ENCODE measurements at regions not wholly inside any gene's neighbourhood (a gene's known extent, or its start where the extent isn't known, plus 50 kb on each side); places are given as distances from the start of the nearest gene placed in this dataset.

DNA sequence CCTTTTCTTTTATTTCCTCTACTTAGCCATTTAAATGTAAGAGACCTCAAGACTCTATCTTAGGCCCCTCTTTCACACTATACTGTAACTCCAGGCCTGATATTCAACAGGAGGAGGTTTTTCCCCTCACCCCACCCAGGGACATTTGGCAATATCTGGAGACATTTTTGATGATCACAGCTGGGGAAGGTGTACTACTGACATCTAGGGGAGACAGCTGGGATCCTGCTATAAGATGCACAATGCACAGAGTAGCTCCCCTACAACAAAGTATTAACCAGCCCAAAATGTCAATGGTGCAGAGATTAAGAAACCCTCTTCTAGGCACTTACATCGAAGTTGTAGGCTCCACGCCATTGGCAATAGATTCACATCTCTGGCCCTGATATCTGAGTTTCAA is 517.5 kb upstream of the UBE2E2 start:
- TF ChIP-seq, protein P1, sequence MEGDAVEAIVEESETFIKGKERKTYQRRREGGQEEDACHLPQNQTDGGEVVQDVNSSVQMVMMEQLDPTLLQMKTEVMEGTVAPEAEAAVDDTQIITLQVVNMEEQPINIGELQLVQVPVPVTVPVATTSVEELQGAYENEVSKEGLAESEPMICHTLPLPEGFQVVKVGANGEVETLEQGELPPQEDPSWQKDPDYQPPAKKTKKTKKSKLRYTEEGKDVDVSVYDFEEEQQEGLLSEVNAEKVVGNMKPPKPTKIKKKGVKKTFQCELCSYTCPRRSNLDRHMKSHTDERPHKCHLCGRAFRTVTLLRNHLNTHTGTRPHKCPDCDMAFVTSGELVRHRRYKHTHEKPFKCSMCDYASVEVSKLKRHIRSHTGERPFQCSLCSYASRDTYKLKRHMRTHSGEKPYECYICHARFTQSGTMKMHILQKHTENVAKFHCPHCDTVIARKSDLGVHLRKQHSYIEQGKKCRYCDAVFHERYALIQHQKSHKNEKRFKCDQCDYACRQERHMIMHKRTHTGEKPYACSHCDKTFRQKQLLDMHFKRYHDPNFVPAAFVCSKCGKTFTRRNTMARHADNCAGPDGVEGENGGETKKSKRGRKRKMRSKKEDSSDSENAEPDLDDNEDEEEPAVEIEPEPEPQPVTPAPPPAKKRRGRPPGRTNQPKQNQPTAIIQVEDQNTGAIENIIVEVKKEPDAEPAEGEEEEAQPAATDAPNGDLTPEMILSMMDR (IDR thresholded peaks at IDR 0.05), result peak; percentile 37
- TF ChIP-seq ZFX (IDR thresholded peaks at IDR 0.05; ENCODE audit: borderline replicate concordance), result no peak

Data from 22Rv1 (cell line).